Erythroblast (primary cell): ENCODE measurements at regions not wholly inside any gene's neighbourhood (a gene's known extent, or its start where the extent isn't known, plus 50 kb on each side); places are given as distances from the start of the nearest gene placed in this dataset.

Experiments
- GATA1 ChIP-seq: IDR thresholded peaks from 2 replicates; pipeline ENCODE4 v1.6.1; 2011; ENCODE audit warnings: low read depth, mild to moderate bottlenecking, control low read depth, low read length, moderate library complexity
- POLR2A ChIP-seq: IDR thresholded peaks from 2 replicates; pipeline ENCODE4 v1.6.1; 2011; ENCODE audit warnings: mild to moderate bottlenecking, low read length

- no peak for TF ChIP-seq POLR2A
- TF ChIP-seq GATA1 = no peak
Observed at GRCh38 chr11:91802475-91802874, 422.1 kb upstream of the FAT3 start.
